ENCODE measurements at regions not wholly inside any gene's neighbourhood (a gene's known extent, or its start where the extent isn't known, plus 50 kb on each side); places are given as distances from the start of the nearest gene placed in this dataset.

GRCh38 chr6:56741472-56741871 lies 98.8 kb upstream of the DST start:
- Histone ChIP-seq H3K9me3 (ENCODE audit: low read depth, low read length) (no peaks in the 10 kb centered on the region), H3K27me3 (ENCODE audit: insufficient read depth, low read length) (no peaks in the 10 kb centered on the region), H3K79me2 (ENCODE audit: insufficient read depth, low read length) (peaks cover 98% of the 10 kb centered on the region), H2AFZ (ENCODE audit: low read length) (no peak overlapping the region), H3K4me3 (ENCODE audit: insufficient read depth, low read length) (peak overlapping the region; percentile 10), H3K36me3 (ENCODE audit: insufficient read depth, low read length) (no peaks in the 10 kb centered on the region), H3K4me2 (ENCODE audit: insufficient read depth, low read length) (peak overlapping the region; percentile 66), H3K27ac (ENCODE audit: low read depth, low read length) (peak overlapping the region; percentile 54), H4K20me1 (ENCODE audit: insufficient read depth, low read length) (peaks cover 20% of the 10 kb centered on the region), H3K4me1 (ENCODE audit: insufficient read depth, low read length) (peaks cover 26% of the 10 kb centered on the region)
- DNase-seq (ENCODE audit: insufficient read length, low spot score, missing footprints) = no peak
- TF ChIP-seq CTCF (IDR thresholded peaks at IDR 0.05; ENCODE audit: extremely low read depth, low read depth, low read length) = no peak

- H3K4me3 ChIP-seq (ENCODE audit: insufficient read depth, low read length) = no peak overlapping the region
- peak overlapping the region; percentile 5 for H3K27ac ChIP-seq (ENCODE audit: low read depth, low read length)
- no peak for TF ChIP-seq CTCF (IDR thresholded peaks at IDR 0.05; ENCODE audit: extremely low read depth, low read depth, low read length)
- H3K27me3 ChIP-seq (ENCODE audit: insufficient read depth, low read length) = no peaks in the 10 kb centered on the region
- no peak overlapping the region for H2AFZ ChIP-seq (ENCODE audit: low read length)
- peaks cover 97% of the 10 kb centered on the region for H3K79me2 ChIP-seq (ENCODE audit: insufficient read depth, low read length)
- H3K4me2 ChIP-seq (ENCODE audit: insufficient read depth, low read length) = no peak overlapping the region
- H4K20me1 ChIP-seq (ENCODE audit: insufficient read depth, low read length) = peaks cover 20% of the 10 kb centered on the region
- peaks cover 26% of the 10 kb centered on the region for H3K4me1 ChIP-seq (ENCODE audit: insufficient read depth, low read length)
- DNase-seq (ENCODE audit: insufficient read length, low spot score, missing footprints) = no peak
- no peaks in the 10 kb centered on the region for H3K36me3 ChIP-seq (ENCODE audit: insufficient read depth, low read length)
- H3K9me3 ChIP-seq (ENCODE audit: low read depth, low read length) = no peaks in the 10 kb centered on the region
Measured at GRCh38 chr6:56739836-56740815, 97.4 kb upstream of the DST start.

GRCh38 chr6:56736804-56737203 lies 94.1 kb upstream of the DST start:
- no peak for TF ChIP-seq CTCF (IDR thresholded peaks at IDR 0.05; ENCODE audit: extremely low read depth, low read depth, low read length)

GRCh38 chr6:56734335-56734734 lies 91.6 kb upstream of the DST start:
- Histone ChIP-seq H3K79me2 (ENCODE audit: insufficient read depth, low read length) (peaks cover 72% of the 10 kb centered on the region), H3K4me1 (ENCODE audit: insufficient read depth, low read length) (peaks cover 52% of the 10 kb centered on the region), H3K27ac (ENCODE audit: low read depth, low read length) (peak overlapping the region; percentile 60), H4K20me1 (ENCODE audit: insufficient read depth, low read length) (no peaks in the 10 kb centered on the region), H3K27me3 (ENCODE audit: insufficient read depth, low read length) (no peaks in the 10 kb centered on the region), H3K4me3 (ENCODE audit: insufficient read depth, low read length) (no peak overlapping the region), H2AFZ (ENCODE audit: low read length) (no peak overlapping the region), H3K36me3 (ENCODE audit: insufficient read depth, low read length) (peaks cover 16% of the 10 kb centered on the region), H3K9me3 (ENCODE audit: low read depth, low read length) (no peaks in the 10 kb centered on the region), H3K4me2 (ENCODE audit: insufficient read depth, low read length) (no peak overlapping the region)
- TF ChIP-seq CTCF (IDR thresholded peaks at IDR 0.05; ENCODE audit: extremely low read depth, low read depth, low read length) = no peak
- DNase-seq (ENCODE audit: insufficient read length, low spot score, missing footprints) = no peak

More at GRCh38 chr6:56736804-56737203, 94.1 kb upstream of the DST start:
- Histone ChIP-seq H3K4me2 (ENCODE audit: insufficient read depth, low read length) (no peak overlapping the region), H3K9me3 (ENCODE audit: low read depth, low read length) (no peaks in the 10 kb centered on the region), H3K4me3 (ENCODE audit: insufficient read depth, low read length) (no peak overlapping the region), H2AFZ (ENCODE audit: low read length) (no peak overlapping the region), H3K27me3 (ENCODE audit: insufficient read depth, low read length) (no peaks in the 10 kb centered on the region), H3K4me1 (ENCODE audit: insufficient read depth, low read length) (peaks cover 40% of the 10 kb centered on the region), H3K79me2 (ENCODE audit: insufficient read depth, low read length) (peaks cover 95% of the 10 kb centered on the region), H4K20me1 (ENCODE audit: insufficient read depth, low read length) (peaks cover 6% of the 10 kb centered on the region), H3K36me3 (ENCODE audit: insufficient read depth, low read length) (peaks cover 16% of the 10 kb centered on the region), H3K27ac (ENCODE audit: low read depth, low read length) (no peak overlapping the region)
- DNase-seq (ENCODE audit: insufficient read length, low spot score, missing footprints) = no peak

All from osteoblast (primary cell).